Neural crest cell (in vitro differentiated cells): ENCODE measurements at regions not wholly inside any gene's neighbourhood (a gene's known extent, or its start where the extent isn't known, plus 50 kb on each side); places are given as distances from the start of the nearest gene placed in this dataset.

Source experiments
- DNase-seq: peaks from one replicate; pipeline ENCODE4 v3.0.0; 2021; ENCODE audit warnings: low read depth, mixed read lengths, low spot score
- H3K27ac Mint-ChIP-seq: one replicate; pipeline ENCODE4 v1.8.0; 2021; ENCODE audit warnings: mild to moderate bottlenecking, mixed read lengths; ENCODE audit not compliant: unreplicated experiment
- H3K27me3 Mint-ChIP-seq: 2 replicates; pipeline ENCODE4 v1.8.0; 2021; ENCODE audit warnings: low read depth, mild to moderate bottlenecking, mixed read lengths
- H3K36me3 Mint-ChIP-seq: 2 replicates; pipeline ENCODE4 v1.8.0; 2021; ENCODE audit warnings: low read depth, mild to moderate bottlenecking, mixed read lengths
- H3K4me1 Mint-ChIP-seq: 2 replicates; pipeline ENCODE4 v1.8.0; 2021; ENCODE audit warnings: mixed read lengths
- H3K4me3 Mint-ChIP-seq: one replicate; pipeline ENCODE4 v1.8.0; 2021; ENCODE audit warnings: mild to moderate bottlenecking, mixed read lengths
- H3K9me3 Mint-ChIP-seq: 2 replicates; pipeline ENCODE4 v1.8.0; 2021; ENCODE audit warnings: mixed read lengths
- TF ChIP-seq, protein P1 (sequence below): fragments of 200-600 bp; sonication (generic); conservative IDR thresholded peaks from 2 replicates; pipeline ENCODE4 v1.5.0; 2021; ENCODE audit warnings: antibody characterized with exemption, mild to moderate bottlenecking

DNA sequence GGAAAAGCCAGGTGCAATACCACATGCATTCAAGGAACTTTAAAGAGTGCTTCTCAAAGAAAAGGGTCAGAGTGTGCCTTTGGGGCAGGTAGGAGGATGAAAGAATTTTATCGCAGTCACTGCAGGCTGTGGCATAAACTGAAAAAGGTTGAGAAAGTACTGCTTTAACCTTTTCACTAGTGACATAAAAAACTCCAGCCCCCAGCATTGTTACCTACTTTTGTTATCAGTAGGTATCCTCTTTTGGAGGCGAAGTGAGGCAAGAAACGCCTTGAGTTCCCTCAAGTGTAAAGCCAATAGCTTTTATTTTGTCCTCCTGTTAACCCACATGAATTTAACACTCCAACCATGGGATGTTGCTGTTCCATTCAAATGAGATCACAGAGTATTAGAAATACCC is 64.7 kb upstream of the CHD1 start:
- Mint-ChIP-seq H3K36me3 (no peaks in the 10 kb centered on the region), H3K4me3 (no peak overlapping the region), H3K4me1 (no peaks in the 10 kb centered on the region), H3K9me3 (peaks cover 2% of the 10 kb centered on the region), H3K27me3 (no peaks in the 10 kb centered on the region), H3K27ac (no peak overlapping the region)
- TF ChIP-seq, protein P1, sequence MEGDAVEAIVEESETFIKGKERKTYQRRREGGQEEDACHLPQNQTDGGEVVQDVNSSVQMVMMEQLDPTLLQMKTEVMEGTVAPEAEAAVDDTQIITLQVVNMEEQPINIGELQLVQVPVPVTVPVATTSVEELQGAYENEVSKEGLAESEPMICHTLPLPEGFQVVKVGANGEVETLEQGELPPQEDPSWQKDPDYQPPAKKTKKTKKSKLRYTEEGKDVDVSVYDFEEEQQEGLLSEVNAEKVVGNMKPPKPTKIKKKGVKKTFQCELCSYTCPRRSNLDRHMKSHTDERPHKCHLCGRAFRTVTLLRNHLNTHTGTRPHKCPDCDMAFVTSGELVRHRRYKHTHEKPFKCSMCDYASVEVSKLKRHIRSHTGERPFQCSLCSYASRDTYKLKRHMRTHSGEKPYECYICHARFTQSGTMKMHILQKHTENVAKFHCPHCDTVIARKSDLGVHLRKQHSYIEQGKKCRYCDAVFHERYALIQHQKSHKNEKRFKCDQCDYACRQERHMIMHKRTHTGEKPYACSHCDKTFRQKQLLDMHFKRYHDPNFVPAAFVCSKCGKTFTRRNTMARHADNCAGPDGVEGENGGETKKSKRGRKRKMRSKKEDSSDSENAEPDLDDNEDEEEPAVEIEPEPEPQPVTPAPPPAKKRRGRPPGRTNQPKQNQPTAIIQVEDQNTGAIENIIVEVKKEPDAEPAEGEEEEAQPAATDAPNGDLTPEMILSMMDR: no peak
- DNase-seq: no peak

DNA sequence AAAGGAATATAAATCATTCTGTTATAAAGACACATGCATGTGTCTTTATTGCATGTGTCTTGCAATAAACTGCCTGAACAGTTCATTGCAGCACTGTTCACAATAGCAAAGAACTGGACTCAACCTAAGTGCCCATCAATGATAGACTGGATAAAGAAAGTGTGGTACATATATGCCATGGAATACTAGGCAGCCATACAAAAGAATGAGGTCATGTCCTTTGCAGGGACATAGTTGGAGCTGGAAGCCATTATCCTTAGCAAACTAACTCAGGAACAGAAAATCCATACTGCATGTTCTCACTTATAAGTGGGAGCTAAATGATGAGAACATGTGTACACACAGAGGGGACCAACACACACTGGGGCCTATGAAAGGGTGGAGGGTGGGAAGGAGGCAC is 63.7 kb upstream of the CHD1 start:
- no peak overlapping the region for H3K27ac Mint-ChIP-seq
- no peaks in the 10 kb centered on the region for H3K36me3 Mint-ChIP-seq
- no peaks in the 10 kb centered on the region for H3K27me3 Mint-ChIP-seq
- H3K4me1 Mint-ChIP-seq: no peaks in the 10 kb centered on the region
- TF ChIP-seq, protein P1: no peak
- peaks cover 2% of the 10 kb centered on the region for H3K9me3 Mint-ChIP-seq
- DNase-seq: no peak
- no peak overlapping the region for H3K4me3 Mint-ChIP-seq

DNA sequence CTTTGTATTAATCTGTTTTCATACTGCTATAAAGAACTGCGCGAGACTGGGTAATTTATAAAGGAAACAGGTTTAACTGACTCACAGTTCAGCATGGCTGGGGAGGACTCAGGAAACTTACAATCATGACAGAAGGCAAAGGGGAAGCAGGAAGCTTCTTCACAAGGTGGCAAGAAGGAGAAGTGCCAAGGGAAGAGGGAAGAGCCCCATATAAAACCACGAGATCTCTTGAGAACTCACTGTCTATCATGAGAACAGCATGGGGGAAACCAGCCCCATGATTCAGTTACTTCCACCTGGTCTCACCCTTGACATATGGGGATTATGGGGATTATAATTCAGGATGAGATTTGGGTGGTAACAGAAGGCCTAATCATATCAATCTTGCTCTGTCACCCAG is 60.9 kb upstream of the CHD1 start:
- Mint-ChIP-seq H3K4me1 (no peaks in the 10 kb centered on the region), H3K9me3 (peaks cover 2% of the 10 kb centered on the region), H3K27me3 (no peaks in the 10 kb centered on the region), H3K27ac (no peak overlapping the region), H3K4me3 (no peak overlapping the region), H3K36me3 (no peaks in the 10 kb centered on the region)
- DNase-seq: no peak
- TF ChIP-seq, protein P1: no peak

DNA sequence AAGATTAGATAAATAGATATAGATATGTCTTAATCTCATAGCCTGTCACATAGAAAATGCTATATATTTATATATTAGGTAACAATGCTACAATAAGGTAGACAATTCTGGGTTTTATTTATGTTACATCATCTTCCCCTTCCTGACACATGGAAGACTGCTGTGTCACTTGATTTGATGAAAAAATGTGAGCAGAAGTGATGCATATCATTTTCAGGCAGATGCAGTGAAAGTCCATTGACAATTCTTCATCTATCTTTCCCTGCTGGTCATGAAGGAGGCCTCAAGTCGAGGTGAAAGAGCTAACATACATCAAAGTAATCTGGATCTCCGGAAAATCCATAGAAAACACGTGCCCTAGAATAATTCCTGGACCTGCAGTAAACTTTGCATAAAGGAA is 57.8 kb upstream of the CHD1 start:
- TF ChIP-seq, protein P1: no peak

DNA sequence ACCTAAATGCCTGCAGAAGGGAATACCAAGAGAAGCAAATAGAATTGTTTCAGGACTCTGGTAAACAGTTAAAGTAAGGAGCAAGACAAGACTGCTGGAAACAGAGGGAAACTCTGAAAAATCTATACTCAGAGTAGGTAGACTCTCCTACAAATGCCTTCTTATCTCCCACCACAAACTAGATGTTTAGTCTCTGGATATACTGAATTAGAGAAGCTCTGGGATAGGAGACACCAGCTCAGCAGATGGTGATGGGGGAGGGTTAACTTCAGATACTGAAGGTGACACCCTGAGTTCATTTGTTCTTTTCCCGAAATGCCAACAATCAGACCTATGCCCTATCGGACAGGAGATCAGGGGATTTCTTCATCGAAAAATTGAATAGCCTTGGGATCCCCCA is 54.1 kb upstream of the CHD1 start:
- no peaks in the 10 kb centered on the region for H3K9me3 Mint-ChIP-seq
- no peaks in the 10 kb centered on the region for H3K36me3 Mint-ChIP-seq
- H3K27ac Mint-ChIP-seq: no peak overlapping the region
- no peaks in the 10 kb centered on the region for H3K27me3 Mint-ChIP-seq
- no peak overlapping the region for H3K4me3 Mint-ChIP-seq
- H3K4me1 Mint-ChIP-seq: no peaks in the 10 kb centered on the region
- TF ChIP-seq, protein P1: no peak
- DNase-seq: no peak

More for the DNA sequence above, 57.8 kb upstream of the CHD1 start:
- Mint-ChIP-seq H3K4me1 (no peaks in the 10 kb centered on the region), H3K27me3 (no peaks in the 10 kb centered on the region), H3K9me3 (peaks cover 2% of the 10 kb centered on the region), H3K27ac (no peak overlapping the region), H3K4me3 (no peak overlapping the region), H3K36me3 (no peaks in the 10 kb centered on the region)
- no peak for DNase-seq
